ENCODE measurements at regions not wholly inside any gene's neighbourhood (a gene's known extent, or its start where the extent isn't known, plus 50 kb on each side); places are given as distances from the start of the nearest gene placed in this dataset.
A peak's percentile ranks its signal among the peaks of the same experiment; 100 is the strongest.
"Not testable (repeated sequence)": the region's sequence is repeated elsewhere in the genome, so short reads cannot be mapped to it uniquely, and the experiment has no call there.

DNA sequence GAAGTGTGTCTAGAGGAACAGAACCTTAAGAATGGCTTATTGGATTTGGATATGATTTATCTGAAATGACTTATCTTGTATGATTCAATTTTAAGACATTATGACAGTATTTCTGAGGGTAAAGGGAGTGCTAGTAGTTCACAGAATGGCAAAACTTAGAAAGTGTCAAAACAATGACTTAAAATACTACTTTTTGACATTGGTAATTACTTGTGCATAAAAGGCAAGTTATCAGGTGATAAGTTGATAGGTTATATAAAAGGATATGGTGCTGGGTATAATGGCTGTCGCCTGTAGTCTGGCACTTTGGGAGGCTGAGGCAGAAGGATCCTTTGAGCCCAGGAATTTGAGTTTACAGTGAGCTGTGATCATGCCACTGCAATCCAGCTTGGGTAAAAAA, 494.4 kb downstream of the CDH9 start:
- no peak for DNase-seq
- no peaks in the 10 kb centered on the region for H3K36me3 ChIP-seq (replicated peaks; ENCODE audit: control insufficient read depth, insufficient read depth, low read length)
- no peaks in the 10 kb centered on the region for H3K27me3 ChIP-seq (ENCODE audit: control insufficient read depth, insufficient read depth, low read length)
- no peak overlapping the region for H3K4me3 ChIP-seq (ENCODE audit: insufficient read depth, low read depth, low read length)

DNA sequence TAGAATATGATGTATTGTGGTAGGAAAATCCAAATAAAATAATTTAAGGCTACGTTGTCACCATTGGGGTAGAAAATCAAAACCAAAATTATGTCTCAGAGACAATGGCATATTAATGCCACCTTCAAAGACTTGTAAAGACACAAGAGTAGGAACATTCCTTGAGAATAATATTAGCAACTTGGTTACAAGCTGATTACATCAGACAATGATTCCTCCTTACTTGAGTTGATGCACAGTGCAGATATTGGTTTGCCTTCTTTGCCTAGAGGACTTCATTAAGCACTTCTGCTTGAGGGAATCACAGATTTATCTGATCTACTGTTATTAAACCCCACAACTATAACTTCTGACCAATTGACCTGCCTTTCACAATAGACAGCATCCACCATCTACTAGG, 500.2 kb downstream of the CDH9 start:
- DNase-seq: no peak
- Histone ChIP-seq H3K4me3 (ENCODE audit: insufficient read depth, low read depth, low read length) (no peak overlapping the region), H3K27me3 (ENCODE audit: control insufficient read depth, insufficient read depth, low read length) (no peaks in the 10 kb centered on the region), H3K36me3 (replicated peaks; ENCODE audit: control insufficient read depth, insufficient read depth, low read length) (no peaks in the 10 kb centered on the region)

GRCh38 chr5:26535215-26535614, 503.2 kb downstream of the CDH9 start:
- no peak overlapping the region for H3K4me3 ChIP-seq (ENCODE audit: insufficient read depth, low read depth, low read length)
- DNase-seq: no peak
- H3K36me3 ChIP-seq (replicated peaks; ENCODE audit: control insufficient read depth, insufficient read depth, low read length): no peaks in the 10 kb centered on the region
- H3K27me3 ChIP-seq (ENCODE audit: control insufficient read depth, insufficient read depth, low read length): no peaks in the 10 kb centered on the region

GRCh38 chr5:26530305-26530704, 508.1 kb downstream of the CDH9 start:
- H3K4me3 ChIP-seq (ENCODE audit: insufficient read depth, low read depth, low read length): no peak overlapping the region
- no peaks in the 10 kb centered on the region for H3K36me3 ChIP-seq (replicated peaks; ENCODE audit: control insufficient read depth, insufficient read depth, low read length)
- no peaks in the 10 kb centered on the region for H3K27me3 ChIP-seq (ENCODE audit: control insufficient read depth, insufficient read depth, low read length)
- DNase-seq: no peak

DNA sequence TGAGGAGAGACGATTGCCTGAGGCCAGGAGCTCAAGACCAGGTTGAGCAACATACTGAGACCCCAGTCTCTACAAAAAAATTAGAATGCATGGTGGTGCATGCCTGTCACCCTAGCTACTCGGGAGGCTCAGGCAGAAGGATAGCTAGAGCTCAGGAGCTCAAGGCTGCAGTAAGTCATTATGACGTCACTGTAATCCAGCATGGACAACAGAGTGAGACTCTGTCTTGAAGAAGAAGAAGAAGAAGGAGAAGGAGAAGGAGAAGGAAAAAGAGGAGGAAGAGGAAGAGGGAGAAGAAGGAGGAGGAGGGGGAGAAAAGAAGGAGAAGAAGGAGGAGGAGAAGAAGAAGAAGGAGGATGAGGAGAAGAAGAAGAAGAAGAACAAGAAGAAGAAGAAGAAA, 519.1 kb downstream of the CDH9 start:
- Histone ChIP-seq H3K36me3 (replicated peaks; ENCODE audit: control insufficient read depth, insufficient read depth, low read length) (no peaks in the 10 kb centered on the region), H3K27me3 (ENCODE audit: control insufficient read depth, insufficient read depth, low read length) (no peaks in the 10 kb centered on the region), H3K4me3 (ENCODE audit: insufficient read depth, low read depth, low read length) (no peak overlapping the region)
- no peak for DNase-seq

DNA sequence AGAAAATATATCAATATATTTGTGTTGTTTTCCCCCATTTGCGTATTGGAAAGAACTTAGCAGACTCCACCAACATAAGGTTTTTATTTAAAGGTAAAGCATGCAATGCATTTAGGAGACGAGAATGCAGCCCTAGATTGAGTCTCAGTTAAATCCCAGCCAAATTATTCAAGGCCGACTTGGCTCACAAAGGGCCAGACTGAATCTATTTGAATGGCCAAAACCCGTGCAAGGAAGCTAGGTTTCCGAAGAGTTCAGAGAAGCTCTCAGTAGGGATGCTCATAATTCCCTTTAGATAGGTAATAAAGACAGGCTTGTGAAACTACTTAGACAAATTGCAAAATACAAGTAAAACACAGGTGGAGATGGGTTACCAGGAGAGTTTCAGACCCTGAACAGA, 520.3 kb downstream of the CDH9 start:
- no peak overlapping the region for H3K4me3 ChIP-seq (ENCODE audit: insufficient read depth, low read depth, low read length)
- no peaks in the 10 kb centered on the region for H3K27me3 ChIP-seq (ENCODE audit: control insufficient read depth, insufficient read depth, low read length)
- H3K36me3 ChIP-seq (replicated peaks; ENCODE audit: control insufficient read depth, insufficient read depth, low read length): no peaks in the 10 kb centered on the region
- no peak for DNase-seq

GRCh38 chr5:26498972-26499371, 539.4 kb downstream of the CDH9 start:
- Histone ChIP-seq H3K27me3 (ENCODE audit: control insufficient read depth, insufficient read depth, low read length) (no peaks in the 10 kb centered on the region), H3K4me3 (ENCODE audit: insufficient read depth, low read depth, low read length) (no peak overlapping the region), H3K36me3 (replicated peaks; ENCODE audit: control insufficient read depth, insufficient read depth, low read length) (no peaks in the 10 kb centered on the region)
- no peak for DNase-seq

DNA sequence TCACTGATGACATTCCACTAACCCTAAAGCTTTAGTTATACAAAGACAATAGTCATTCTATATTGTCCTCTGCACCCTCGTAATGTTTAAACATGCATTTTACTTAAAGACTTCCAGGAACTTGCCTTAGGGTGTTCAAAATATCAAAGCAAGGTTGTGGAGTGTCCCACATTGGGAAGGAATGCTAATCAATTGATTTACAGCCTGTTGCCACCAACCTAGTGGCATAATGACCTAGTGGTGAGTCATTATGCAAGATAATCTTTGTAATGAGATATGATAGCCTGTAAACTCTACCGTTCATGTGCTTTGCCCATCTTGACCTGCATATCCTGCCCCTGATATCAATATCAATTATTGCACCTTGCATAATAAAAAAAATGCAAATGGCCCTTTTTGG, 542.9 kb downstream of the CDH9 start:
- DNase-seq: no peak
- H3K4me3 ChIP-seq (ENCODE audit: insufficient read depth, low read depth, low read length): no peak overlapping the region
- H3K36me3 ChIP-seq (replicated peaks; ENCODE audit: control insufficient read depth, insufficient read depth, low read length): no peaks in the 10 kb centered on the region
- H3K27me3 ChIP-seq (ENCODE audit: control insufficient read depth, insufficient read depth, low read length): no peaks in the 10 kb centered on the region

DNA sequence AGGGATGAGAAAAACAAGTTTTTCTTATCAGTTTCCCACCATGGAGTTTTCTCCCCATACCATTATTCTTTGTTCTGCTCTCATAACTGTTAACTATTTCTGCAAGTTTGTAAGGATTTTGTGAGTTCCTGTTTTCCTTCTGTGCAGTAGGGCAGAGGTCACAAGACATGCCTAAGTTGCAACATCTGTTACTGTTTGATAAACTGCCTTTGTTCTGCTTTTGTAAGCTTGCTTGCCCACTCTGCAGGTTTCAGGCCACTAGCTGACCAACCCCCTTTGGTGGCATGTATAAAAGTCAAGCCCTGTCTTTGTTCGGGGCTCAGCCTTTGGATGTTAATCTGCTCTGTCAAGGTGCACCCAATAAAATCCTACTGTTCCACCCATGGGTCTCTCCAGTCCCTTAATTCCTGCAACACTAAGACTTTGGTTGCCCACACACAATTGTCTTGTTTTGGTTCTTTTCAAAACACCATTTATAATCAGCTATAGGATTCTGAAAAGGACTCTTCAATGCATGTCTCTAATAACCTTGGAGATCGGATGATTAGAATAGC, 545.4 kb downstream of the CDH9 start:
- no peak for DNase-seq
- Histone ChIP-seq H3K36me3 (replicated peaks; ENCODE audit: control insufficient read depth, insufficient read depth, low read length) (no peaks in the 10 kb centered on the region), H3K27me3 (ENCODE audit: control insufficient read depth, insufficient read depth, low read length) (no peaks in the 10 kb centered on the region), H3K4me3 (ENCODE audit: insufficient read depth, low read depth, low read length) (no peak overlapping the region)

DNA sequence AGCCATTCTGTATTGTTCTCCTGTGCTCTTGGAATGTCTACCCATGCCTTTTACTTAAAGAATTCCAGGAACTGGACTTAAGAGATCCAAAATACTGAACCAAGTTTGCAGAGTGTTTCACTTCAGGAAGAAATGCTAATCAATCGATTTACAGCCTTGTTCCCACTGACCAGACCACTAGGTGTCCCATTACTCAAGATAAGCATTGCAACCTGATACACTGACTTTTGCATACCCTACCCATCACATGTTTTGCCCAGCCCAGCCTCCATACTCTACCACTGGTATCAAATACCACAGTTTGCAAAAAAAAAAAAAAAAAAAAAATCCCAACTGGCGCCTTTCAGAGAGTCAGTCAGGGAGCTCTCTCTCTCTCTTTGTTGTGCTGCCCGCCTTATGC, 550.8 kb downstream of the CDH9 start:
- H3K27me3 ChIP-seq (ENCODE audit: control insufficient read depth, insufficient read depth, low read length): no peaks in the 10 kb centered on the region
- DNase-seq: peak; percentile 24
- H3K4me3 ChIP-seq (ENCODE audit: insufficient read depth, low read depth, low read length): no peak overlapping the region
- H3K36me3 ChIP-seq (replicated peaks; ENCODE audit: control insufficient read depth, insufficient read depth, low read length): no peaks in the 10 kb centered on the region

DNA sequence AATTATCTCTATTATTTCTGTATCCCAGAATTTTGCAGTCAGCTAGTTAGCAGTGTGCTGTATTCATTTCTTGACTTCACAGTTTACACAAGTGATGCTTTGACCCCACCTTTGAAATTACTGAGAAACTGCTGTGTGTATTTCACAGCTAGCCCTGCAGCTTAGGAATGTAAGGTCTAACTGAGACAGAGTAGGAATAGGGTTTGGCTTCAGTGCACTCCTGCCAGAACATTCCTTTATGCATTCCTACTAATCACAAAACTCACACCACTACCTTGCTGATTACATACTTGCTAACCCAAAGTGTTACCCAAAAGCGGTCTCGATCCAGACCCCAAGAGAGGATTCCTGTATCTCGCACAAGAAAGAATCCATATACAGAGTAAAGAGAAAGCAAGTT, 551.8 kb downstream of the CDH9 start:
- Histone ChIP-seq H3K4me3 (ENCODE audit: insufficient read depth, low read depth, low read length) (no peak overlapping the region), H3K27me3 (ENCODE audit: control insufficient read depth, insufficient read depth, low read length) (no peaks in the 10 kb centered on the region), H3K36me3 (replicated peaks; ENCODE audit: control insufficient read depth, insufficient read depth, low read length) (no peaks in the 10 kb centered on the region)
- peak; percentile 9 for DNase-seq

DNA sequence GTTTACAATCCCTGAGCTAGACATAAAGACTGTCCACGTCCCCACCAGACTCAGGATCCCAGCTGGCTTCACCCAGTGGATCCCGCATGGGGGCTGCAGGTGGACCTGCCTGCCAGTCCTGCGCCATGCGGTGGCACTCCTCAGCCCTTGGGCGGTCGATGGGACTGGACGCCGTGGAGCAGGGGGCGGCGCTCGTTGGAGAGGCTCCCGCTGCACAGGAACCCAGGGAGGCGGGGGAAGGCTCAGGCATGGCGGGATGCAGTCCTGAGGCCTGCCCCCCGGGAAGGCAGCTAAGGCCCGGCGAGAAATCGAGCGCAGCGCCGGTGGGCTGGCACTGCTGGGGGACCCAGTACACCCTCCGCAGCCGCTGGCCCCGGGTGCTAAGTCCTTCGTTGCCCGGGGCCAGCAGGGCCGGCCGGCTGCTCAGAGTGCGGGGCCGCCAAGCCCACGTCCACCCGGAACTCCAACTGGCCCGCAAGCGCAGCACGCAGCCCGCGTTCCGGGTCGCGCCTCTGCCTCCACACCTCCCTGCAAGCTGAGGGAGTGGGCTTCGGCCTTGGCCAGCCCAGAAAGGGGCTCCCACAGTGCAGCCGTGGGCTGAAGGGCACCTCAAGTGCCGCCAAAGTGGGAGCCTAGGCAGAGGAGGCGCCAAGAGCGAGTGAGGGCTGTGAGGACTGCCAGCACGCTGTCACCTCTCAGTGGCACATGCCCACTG, 553.1 kb downstream of the CDH9 start:
- H3K36me3 ChIP-seq (replicated peaks; ENCODE audit: control insufficient read depth, insufficient read depth, low read length); H3K27me3 ChIP-seq (ENCODE audit: control insufficient read depth, insufficient read depth, low read length); DNase-seq; H3K4me3 ChIP-seq (ENCODE audit: insufficient read depth, low read depth, low read length): not testable (repeated sequence)

DNA sequence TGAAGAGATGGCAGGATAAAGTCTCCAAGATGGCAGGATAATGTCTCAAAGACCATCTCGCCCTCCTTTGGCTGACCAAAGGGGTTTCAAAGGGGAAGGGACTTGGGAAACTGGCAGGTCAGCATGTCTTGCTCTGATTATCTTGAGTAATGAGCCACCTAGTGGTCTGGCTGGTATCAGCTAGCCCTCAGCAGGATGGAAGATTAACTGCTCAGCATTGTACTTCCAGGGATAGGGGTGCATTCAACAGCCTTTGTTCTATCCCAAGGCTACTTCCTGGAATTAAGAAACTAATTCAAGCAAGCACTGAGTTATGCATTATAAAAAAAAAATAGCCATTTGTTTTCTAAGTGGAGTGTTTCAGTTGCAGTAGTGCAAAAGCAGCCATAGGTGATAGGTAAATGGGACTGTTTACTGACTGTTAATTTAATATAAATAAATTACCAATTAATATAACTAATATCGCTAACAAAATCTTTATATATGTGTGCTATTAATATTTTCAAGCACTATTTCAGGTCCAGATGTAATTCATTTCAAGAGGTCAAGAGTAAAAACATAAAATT, 555.5 kb downstream of the CDH9 start:
- peak; percentile 78 for DNase-seq
- Histone ChIP-seq H3K4me3 (ENCODE audit: insufficient read depth, low read depth, low read length) (no peak overlapping the region), H3K36me3 (replicated peaks; ENCODE audit: control insufficient read depth, insufficient read depth, low read length) (no peaks in the 10 kb centered on the region), H3K27me3 (ENCODE audit: control insufficient read depth, insufficient read depth, low read length) (no peaks in the 10 kb centered on the region)

GRCh38 chr5:26482076-26482809, 556.1 kb downstream of the CDH9 start:
- Histone ChIP-seq H3K27me3 (ENCODE audit: control insufficient read depth, insufficient read depth, low read length) (no peaks in the 10 kb centered on the region), H3K36me3 (replicated peaks; ENCODE audit: control insufficient read depth, insufficient read depth, low read length) (no peaks in the 10 kb centered on the region), H3K4me3 (ENCODE audit: insufficient read depth, low read depth, low read length) (no peak overlapping the region)
- DNase-seq: no peak

DNA sequence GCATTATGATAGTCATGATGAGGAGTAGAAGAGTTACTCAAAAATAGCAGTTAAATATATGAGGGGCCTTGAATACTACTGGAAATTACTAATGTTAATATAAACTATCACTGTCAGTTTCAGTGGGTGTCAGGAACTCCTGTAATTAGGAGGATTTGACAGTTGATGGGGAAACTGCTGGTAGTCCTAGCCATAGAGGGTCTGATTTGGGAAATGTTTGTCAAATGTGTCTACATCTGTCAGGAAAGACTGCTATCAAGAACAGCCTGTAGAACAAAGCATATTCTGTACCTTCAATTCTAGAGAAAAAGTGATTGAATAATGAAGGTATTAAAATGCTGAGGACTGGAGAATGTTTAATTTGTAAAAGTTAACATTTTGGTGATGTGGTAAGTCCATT, 567.9 kb downstream of the CDH9 start:
- Histone ChIP-seq H3K4me3 (ENCODE audit: insufficient read depth, low read depth, low read length) (no peak overlapping the region), H3K36me3 (replicated peaks; ENCODE audit: control insufficient read depth, insufficient read depth, low read length) (no peaks in the 10 kb centered on the region), H3K27me3 (ENCODE audit: control insufficient read depth, insufficient read depth, low read length) (no peaks in the 10 kb centered on the region)
- no peak for DNase-seq

Data from H7 (cell line).